HG03354 (cell line): ENCODE measurements at regions not wholly inside any gene's neighbourhood (a gene's known extent, or its start where the extent isn't known, plus 50 kb on each side); places are given as distances from the start of the nearest gene placed in this dataset.

Source experiments
- ATAC-seq: cut with Tn5 transposase; IDR thresholded peaks from one replicate; pipeline ENCODE4 v1.9.1; 2021; ENCODE audit warnings: mild to moderate bottlenecking; ENCODE audit not compliant: unreplicated experiment, poor library complexity, severe bottlenecking

DNA sequence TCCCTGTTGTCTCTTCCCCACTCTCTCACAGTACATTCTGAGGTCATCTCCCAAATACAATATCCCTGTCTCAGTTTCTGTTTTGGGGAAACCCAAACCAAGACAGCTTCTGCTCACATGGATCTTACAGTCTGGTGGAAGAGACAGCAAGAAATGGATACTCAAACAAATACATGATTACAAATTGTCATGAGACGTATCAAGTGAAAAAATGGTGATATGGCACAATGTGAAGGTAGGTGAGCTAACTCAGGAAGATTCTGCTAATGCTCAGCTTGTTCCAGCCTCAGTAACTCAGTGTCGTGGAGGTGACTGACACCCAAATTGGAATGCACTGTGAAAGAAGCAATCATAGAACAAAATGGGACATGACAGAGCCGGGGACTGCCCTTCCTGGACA is 68.3 kb downstream of the CHST1 start:
- no peak for ATAC-seq

DNA sequence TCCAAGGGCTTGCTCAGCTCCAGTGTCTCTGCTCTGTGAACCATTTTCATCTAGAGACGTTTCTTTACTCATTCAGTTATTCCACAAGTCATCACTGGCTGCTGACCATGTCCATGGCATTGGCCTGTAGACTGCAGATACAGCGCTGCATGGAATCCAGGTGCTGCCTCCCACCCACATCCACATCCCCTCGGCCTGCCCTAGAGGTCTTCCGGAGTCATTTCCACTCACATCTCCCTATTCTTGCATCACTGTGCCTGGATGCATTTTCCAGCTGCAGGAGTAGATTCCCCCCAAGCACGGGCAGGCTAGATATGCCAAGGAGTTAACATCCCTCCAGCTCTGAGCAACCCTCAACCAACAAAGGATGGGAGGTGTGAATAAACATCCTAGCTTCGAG is 68.9 kb downstream of the CHST1 start:
- no peak for ATAC-seq

DNA sequence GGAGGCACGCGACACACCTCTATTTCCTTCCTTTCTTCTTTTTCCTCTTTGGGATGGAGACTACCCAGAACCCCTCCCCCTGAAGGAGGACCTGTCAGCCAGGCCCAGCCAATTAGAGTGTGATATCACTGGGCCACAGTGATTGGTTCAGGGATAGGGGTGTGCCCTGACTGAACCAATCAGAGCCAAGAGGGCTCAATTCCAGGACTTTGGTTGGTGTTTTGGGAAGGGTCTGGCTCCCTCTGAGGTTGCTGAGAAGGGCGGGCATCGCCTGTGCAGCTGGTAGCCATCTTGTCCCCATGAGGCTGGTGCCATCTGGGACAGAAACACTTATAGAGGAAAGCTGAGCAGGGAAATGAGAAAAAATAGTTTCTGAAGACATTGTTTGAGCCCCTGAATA is 71.4 kb downstream of the CHST1 start:
- no peak for ATAC-seq

DNA sequence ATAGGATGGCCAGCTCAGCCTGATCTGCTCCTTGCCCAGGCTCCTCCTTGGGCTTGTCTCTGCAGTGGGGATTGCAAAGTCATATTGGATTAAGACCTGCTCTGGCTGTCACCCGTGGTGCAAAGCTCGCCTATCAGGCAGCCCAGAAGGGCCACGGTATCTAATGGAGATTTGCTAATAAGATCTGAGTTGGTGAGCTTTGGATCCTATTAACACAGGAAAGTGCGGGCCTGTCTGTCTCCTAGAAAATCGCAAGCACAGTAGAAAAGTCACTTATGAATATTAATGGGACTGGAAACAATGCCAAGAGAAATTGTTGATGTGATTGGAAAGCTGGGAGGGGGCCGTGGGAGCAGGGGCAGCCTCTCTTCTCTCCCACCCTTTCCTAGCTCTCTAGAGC is 72.8 kb downstream of the CHST1 start:
- no peak for ATAC-seq

DNA sequence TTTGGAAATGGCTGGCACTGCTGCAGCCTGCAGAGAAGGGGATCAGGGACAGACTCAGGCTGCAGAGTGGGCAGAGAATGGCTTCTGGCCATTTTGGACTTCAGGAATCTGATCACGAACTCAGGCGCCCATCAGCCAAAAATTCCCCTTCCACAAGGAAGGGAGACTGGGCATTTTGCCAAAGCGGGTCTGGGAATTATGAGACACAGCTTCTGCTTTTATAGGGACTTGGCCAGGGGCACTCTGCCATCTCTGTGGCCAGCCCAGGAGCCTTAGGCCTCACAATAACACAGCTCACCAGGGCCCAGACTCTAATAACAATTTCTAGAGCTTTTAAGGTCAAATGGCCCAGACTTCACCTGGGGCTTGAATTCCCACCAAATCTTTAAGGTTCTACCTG is 74.7 kb downstream of the CHST1 start:
- no peak for ATAC-seq

DNA sequence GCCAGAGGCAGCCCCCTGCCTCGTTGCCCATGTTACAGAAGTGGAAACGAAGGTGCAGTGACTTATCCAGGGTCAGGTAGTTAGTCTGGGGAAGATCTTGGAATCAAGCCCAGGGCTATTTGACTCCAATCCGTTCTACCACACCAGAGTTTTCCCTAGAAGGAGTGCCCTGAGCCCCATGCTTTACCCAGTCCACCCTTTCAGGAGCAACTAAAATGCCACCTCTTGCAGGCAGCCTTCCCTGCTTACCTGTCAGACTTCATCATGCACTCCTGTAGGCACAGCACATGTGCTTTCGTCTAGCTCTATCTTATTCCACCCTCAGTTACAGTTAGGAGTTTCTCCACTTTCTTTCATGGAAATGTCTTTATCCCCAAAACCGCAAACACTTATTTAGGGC is 80.2 kb downstream of the CHST1 start:
- ATAC-seq, result no peak

DNA sequence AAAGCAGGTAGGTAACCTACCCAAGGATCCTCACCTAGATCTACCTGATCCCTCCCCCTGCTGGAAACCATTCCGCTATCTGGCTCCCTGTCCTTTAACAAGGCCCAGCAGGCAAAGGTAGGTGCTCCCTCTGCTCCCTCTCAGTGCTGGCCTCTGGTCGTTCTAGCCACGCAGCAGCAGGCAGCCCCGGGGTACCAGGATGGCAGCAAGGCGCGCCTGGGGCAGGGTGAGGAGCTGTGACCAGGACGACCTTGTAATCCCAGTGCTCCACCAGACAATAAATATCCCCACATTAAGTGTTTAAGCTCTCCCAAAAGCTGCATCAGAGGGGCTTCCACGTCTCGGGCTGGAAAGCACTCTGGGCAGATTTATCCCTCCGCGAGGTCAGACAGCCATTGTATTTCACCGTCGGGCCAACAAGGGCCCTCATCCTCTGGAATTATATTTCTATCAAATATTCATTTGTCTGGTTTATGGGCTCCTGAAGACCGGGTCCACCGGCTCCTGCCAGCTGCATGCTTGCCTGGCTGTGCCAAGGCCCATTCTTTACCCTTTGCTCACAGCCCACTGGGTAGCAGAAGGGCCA is 81.3 kb downstream of the CHST1 start:
- no peak for ATAC-seq

DNA sequence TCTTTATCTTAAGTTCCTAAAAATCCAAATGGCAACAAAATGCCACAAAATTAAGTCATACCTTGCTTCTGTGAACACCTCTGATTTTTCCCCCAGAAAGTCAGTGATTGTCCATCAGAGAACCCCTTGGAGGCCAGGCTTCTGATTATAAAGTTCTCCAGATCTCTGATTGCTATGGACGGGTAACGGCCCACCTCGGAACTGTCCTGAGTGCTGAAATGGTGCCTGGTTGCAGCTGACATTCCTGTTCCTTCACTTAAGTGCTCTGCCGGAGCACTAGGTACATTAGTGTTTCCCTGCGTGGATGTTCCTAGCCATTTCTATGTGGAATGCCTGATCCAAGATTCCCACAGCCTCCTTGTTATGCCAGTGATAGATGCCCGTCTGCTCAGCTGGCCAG is 85.0 kb downstream of the CHST1 start:
- no peak for ATAC-seq

DNA sequence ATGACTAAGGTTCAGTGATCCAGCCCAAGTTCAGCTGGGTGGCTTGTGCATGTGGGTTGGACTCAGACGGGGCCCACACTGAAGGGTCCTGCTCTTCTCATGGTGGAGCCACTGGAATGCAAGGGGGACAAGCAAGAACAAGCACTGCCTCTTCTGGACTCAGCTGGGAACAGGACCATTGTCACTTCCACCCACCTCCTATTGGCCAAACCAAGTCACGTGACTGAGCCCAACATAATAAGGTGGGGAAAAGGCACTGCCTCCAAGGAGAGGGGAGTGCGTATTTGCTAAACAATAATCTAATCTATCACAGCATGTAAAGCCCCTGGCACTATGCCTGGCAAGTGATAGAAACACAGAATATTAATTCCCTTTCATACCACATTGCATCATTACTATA is 87.1 kb downstream of the CHST1 start:
- ATAC-seq, result no peak

DNA sequence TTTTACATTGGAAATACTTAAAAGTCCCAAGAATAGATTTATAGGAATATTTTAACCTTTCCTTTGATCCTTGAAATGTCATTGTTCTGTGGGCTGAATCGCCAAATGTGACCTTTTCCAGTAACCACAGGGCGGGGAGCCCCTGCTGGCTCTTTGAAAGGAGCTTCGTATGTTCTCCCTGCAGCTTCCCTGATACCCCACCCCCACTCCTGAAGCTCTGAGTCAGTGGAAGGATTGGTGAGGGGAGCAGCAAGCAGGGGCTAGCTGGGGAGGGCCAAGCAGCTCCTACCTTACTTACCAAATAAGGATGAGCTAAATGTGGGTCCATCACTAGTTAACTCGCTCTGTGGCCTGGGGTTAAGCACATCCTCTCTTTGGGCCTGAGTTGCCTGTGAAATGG is 87.7 kb downstream of the CHST1 start:
- no peak for ATAC-seq

DNA sequence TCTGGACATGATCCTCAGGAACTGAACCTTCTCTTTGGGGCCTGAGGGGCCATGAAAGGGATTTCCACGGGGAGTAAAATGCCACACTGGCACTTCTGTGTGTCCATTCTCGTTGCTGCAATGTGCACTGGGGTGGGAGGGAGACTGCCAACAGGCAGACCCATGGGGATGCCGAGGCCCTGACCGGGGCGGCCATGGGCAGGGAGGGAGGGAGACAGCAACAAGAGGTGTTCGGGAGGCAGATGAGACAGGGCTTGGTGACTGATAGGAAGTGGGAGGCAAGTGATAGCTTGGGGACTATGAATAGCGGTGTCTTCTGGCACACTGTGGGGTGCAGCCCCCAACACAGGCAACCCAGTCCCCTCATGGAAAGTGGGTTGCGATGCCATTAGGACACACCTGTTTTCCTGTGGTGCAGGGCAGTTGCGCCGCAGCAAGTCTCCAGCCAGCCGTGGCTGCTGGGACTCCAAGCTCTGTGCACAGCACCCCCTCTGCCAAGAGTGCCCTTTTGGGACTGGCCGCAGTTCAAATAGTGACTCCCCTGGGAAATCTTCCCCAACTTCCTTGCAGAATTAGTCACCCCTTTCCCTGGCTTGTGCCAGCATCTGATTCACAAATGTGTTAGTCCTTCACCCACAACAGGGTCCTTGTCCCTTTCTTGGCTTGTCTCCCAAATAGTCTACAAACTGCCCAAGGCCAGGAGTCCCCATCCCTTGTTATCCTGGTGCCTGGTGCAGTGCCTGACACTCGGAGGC is 88.8 kb downstream of the CHST1 start:
- ATAC-seq, result no peak

DNA sequence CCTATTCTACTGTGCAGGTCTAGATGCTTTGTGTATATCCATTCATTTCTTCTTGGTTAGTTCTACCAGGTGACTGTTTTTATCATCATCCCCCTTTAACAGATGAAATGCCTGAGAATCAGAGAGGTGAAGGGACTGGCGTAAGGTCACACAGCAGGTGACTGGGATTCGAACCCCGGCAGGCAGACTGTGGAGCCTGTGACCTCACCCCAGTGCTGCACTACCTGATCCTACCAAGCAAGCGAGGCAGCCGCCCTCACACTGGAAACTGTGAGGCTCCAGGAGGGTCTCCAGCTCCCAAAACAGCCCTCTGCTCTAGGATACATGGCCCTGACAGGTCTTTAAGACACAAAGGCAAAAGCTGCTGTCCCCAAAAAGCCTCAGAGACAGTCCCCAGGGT is 91.7 kb downstream of the CHST1 start:
- ATAC-seq, result no peak

DNA sequence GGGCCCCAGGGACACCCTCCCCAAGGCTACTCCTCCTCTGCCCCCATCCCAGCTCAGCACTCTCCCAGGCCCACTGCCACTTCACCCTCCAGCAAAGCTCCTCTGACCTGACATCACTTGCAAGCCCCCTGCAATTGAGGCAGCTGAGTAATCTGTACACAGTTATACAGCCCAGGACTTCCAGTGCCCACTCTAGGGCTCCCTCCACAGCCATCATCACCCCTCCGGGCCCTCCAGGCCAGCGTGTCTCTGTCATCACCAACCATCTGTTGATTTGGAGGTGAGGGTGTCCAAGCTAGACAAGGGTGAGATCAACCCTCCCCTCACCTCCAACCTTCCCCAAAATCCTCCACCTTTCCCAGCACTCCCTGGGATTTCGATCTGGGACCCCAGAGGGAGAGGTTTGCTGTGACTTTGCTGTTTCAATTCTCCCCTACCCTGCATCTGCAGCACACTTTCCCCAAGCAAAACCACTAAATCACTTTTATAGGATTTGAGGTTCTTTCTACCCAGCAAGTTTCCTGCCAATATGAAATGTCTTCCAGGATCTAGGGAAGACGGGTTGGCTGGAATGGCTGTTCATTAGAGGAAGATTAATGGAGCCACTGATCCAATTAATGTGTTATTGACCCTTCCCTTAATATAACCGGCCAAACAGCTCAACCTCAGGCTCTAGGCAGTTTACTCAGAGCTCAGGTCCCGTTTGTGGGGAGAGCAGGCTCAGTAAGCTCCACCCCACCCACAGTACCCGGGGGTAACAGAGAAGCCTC is 92.9 kb downstream of the CHST1 start:
- no peak for ATAC-seq

DNA sequence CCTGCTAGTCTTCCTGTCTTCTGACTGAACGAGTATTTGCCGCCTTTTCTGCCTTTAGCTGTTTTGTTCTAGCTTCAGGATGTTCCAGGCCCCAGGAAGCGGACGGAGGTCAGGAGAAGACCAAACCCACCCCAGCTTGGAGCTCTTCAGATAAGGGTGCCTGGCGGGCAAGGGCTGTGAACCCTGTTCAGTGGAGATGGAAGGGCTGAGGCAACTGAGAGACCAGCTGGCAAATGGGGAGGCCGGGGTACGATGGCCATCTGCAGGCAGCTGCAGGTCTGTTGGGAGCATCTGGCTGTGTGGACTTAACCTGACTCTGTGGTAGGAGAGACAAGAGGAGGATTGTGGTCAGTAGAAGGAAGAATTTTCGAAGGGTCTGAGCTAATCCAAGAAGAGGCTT is 95.6 kb downstream of the CHST1 start:
- ATAC-seq, result no peak

DNA sequence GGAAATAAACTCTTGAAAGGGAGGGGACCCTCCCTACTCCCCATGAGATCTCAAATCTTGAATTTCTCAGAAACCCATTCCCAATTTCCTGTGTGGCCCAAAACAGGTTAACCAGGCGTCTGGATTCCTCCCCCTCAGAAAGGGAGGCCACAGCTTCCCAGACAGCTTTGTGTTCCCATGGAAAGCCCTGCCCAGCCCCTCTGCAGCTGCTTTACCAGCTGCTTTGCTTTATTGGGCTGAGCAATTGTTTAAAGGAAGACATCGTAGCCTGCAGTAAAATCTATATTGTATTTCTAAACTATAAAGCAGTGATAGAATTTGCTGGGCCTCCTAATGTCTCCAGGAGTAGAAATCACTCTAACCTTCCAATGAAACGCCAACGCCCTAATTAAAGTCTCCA is 97.4 kb downstream of the CHST1 start:
- no peak for ATAC-seq

DNA sequence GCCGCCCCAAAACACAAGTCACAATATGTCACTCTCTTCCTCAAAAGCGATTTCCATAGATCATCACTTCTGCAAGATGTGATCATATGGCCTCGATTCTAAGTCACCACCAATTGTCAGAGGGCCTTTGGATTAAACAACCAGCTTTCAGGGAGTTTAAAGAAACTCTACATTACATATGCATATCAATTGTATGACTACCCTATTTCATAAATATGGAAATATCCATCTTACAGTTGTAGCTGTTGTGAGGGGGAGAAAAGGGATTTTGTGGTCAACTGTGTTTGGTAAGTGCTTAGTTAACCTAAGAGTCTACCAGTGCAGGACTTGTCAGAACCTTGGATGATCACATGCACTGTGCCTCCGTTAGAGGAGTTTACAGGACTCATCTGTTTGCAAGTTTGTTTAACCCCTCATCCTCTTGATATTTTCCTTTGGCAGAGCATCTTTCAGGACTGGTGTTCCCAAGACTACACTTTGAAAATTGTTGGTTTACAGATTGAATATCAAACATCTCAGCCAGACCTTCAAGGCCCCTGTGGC is 99.9 kb downstream of the CHST1 start:
- ATAC-seq, result no peak

DNA sequence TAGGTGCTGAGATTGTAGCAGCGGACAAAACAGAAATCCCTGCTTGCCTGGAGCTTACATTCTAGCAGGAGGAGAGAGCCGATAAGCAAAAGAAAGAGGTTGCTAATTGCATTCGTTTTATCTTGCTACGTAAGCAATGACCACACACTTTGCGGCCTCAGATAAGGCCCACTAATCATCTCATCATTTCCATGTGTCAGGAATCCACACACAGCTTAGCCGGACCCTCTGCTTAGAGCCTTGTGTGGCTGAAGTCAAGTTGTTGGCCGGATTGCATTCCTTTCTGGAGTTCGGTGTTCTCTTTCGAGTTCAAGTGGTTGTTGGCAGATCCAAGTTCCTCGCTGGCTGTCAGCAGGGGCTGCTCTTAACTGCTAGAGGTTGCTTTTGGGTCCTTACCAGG is 101.6 kb downstream of the CHST1 start:
- no peak for ATAC-seq

DNA sequence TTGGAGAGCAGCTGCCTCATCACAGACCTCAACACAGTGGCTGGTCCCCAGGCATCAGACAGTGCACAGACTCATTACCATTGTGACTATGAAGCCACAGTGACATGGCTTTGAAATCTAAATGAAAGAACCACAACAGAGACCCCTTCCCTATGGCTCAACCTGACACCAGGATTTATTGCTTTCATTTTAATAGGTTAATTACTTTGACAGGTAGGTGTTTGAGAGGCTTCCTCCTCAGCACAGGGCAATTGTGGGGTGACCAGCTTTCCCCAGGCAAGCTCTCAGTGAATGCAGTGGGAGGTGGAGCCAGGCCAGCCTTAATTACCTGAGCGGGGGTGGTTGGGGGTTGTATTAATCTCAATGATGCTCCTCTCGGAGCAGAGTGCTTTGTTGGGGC is 102.3 kb downstream of the CHST1 start:
- no peak for ATAC-seq

DNA sequence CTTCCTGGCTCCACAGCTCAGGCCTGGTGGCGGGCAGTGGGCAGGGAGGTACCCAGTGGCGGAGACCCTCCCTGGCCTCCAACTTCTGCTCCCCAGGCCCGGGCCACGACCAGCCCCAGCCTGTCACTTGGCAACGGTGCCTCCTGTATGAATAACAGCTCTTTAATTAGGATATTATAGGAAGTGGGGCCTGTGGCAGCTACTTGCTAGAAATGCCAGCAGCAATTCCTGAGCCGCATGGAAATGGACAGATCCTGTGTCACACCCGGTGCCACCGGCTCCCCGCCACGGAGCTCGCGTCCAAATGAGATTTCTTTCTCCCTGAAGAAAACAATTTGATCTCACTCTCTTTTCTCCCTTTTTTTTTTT is 104.5 kb downstream of the CHST1 start:
- no peak for ATAC-seq

DNA sequence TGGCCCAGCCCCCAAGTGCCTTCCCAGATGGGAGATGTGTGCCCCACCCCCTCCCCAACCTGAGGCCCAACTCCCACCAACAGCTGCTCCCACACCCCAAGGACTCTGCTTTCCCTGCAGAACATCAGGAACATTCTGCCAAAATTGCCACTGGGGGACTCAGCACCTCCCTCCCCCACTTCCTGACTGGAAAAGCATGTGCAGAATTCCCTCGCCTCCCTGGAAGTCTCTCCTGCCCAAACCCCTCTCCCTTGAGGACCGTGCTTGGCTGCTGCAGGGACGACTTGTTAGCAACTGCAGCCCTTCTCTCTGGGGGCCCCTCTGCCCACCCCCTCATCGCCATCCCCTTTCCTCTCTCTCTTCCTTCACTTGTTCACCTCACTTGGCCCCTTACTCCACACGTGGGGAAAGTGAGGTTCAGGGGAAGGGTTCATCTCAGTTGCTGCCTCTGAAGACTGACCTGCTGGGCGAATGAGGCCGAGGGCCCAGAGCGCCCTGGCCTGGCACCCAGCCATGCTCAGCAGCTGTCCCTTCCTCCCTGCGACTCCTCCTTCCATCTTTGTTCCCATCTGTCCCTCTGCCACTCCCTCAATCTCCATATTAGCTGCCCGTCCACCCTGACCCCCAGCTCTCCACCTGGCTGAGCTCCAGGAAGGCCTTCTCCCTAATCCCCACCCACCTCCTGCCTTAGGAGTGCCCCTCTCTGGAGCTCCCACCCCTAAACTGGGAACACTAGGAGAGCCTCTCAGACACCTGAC is 105.1 kb downstream of the CHST1 start:
- ATAC-seq, result no peak
